Eye (tissue), 1 donor: ENCODE measurements at regions not wholly inside any gene's neighbourhood (a gene's known extent, or its start where the extent isn't known, plus 50 kb on each side); places are given as distances from the start of the nearest gene placed in this dataset.

ENCODE experiments used
- DNase-seq: peaks from one replicate; pipeline ENCODE4 v3.0.0-alpha.2; 2015

DNA sequence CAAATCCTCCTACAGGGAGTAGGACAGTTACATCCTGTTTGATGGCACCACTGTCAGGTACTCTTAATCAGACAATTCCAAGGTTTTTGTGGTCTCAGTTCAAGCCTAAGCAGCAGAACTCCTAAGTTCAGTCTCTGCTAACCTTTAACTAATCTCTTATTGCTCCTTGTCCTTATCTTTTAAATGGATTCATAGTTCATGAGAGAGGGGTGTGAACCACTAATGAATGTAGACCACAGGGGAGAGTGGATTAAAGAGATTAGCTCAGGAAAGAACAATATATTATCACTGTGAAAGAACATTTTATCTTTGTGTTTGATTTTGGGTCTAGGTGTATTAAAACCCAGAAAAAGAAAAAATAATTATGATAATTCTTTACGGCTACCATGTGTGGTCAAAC lies 168.9 kb downstream of the DCK start:
- no peak for DNase-seq

DNA sequence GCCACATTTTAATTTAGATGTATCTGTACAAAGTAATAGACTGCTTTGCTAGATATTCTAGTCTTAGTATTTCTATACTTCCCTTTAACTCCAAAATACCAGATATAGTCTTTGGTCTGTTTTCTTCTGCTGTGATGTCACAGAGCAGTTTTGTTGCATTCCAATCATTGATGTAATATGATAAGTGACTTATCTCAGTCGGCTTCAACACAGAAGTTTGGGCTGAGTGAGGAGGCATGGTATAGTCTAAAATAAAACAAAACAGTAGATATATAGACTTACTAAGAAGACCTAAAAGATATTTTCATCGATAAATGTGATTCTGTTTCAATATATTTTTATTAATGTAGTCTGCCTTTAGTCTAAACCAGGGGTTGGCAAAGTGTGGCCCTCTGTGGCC lies 169.9 kb downstream of the DCK start:
- DNase-seq, result no peak

DNA sequence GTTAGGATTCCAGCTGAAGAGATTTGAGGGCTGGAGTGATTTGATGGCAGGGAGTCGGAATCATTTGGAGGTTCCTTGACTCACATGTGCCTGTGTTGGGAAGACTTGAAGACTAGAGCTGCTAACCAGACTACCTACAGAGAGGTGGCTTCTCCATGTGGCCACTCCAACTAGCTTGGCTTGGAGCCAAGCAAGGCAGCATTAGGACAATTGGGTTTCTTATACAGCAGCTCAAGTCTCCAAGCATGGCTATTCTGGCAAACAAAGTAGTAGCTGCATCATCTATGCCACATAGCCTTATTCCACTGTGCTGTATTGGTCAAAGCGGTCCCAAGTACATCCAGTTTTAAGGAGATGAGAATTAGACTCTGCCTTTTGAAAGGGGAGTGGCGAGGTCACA lies 171.7 kb upstream of the SLC4A4 start:
- DNase-seq, result no peak

DNA sequence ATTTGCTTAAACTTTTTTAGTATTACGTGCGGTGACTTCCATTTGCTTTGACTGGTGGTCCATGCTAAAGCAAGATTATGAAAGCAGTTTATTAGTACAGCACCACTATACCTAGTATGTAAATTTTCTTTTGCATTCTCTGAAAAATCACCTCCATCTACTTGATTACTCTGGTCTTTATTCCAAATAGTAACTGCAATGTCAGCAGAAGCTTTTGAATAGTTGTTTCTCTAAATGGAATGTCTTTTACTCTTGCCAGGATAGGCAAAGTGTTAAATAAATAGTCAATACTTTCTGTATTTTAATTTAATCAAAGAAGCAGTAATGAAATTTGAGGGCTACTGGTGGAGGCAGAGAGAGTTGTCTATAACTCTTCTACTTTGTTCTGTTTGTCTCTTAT lies 167.2 kb upstream of the SLC4A4 start:
- no peak for DNase-seq

DNA sequence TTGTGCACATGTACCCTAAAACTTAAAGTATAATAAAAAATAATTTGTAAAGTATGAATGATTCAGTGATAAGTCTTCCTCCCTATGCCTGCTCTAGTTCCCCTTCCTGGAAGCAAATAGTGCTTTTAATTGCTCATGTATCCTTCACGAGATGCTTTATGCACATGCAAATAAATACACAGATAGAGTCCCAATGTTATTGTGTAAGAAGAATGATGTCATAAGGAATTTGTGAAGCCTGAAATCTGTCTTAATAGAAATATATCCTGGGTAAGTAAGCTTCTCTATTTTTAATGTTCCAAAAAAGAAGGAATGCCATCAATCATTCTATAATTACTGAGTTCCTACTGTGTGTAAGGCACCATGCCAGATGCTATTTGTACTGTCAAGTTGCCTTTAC lies 157.5 kb upstream of the SLC4A4 start:
- no peak for DNase-seq

DNA sequence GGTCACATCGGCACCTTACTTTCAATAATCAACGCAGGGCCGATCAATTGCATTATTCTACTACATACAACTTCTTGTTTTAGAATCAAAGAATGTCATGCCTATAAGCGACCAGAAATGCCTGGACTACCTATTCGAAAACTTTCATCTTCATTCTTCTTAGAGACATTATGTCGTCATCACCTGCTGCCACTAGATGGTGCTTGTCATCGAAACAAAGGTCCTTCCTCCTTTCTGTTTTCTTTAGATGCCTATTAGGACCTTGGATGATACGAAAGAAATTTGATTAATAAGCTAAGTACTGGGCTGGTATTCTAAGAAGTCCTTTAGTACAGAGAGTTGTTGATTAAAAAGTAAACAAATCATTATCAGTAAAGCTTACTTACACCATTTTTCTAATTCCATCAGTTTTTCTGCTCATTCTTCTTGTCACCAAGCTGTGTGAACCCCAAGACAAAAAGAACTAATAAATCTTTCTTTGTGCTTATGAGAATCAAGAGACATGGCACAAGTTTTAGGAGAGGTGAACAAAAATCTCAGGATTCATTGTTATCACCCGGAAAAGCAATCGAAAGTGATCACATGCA lies 154.5 kb upstream of the SLC4A4 start:
- peak; percentile 85 for DNase-seq

DNA sequence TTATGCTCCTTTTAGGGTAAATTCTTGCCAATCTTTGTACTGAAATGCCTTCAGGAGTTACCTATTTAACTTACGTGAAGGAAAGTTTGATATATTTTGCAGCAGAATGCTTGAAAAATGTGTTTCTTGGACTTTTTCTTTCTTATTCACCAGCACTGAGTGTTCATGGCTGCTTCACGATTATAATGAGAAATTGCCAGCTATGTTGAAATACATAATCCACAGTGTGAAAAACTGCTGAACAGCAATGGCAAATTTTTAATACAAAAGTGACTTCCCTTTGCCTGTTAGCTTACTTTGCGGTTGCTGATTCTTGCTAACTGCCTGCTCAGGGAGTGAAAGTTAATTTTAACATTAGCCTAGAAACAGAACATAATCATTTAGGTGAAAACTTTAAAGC lies 153.8 kb upstream of the SLC4A4 start:
- no peak for DNase-seq

DNA sequence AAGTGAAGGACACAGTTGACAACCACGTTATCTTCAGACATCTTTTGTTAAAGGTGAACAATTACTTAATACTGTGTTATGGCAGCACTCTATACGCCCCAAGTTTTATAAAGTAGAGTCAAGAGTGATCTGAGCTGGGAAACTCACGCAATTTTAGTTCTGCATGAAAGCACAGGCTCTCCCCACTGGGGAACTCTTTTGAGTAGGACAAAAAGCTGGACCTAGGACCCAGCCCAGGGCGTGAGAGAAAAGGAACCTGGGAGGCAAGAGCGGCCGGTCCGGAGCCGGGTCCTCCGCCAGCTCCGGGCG lies 152.6 kb upstream of the SLC4A4 start:
- no peak for DNase-seq

DNA sequence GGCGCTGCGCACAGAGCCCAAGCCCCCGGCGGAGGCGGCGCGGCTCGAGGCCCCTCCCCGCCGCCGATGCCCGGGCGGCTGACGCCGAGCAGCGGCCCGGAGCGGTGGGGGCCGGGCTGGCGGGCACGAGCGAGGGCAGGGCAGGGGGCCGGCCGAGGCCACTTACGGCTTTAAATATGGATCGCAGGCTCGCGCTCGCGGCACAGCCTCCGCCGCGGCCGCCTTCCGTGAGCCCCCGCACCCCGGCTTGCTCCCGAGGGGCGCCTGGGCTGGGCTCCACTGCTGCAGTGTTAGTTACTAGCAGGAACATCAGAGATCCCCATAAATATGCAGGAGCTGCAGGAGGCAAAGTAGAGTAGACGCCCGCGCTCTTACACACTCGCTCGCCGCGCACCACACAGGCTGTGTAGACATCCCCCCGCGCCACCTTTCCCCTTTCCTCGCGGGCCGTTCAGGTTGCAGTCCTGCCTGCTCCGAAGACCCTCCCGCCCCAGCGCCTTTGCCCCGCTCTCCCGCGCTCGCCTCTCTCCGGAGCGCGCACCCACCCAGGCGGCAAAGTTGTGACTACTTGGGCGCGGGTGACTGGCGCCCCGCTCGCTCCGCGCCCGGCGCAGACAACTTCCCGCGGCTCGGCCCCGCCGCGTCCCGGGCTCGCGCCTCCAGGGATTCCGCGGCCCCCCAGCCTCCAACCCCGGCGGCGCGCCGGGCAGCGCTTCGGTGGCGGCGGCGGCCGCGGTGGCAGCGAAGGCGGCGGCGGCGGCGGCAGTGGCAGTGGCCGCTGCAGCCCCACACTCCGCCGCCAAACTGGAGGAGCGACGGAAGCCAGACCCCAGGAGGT lies 152.0 kb upstream of the SLC4A4 start:
- peak; percentile 85 for DNase-seq

DNA sequence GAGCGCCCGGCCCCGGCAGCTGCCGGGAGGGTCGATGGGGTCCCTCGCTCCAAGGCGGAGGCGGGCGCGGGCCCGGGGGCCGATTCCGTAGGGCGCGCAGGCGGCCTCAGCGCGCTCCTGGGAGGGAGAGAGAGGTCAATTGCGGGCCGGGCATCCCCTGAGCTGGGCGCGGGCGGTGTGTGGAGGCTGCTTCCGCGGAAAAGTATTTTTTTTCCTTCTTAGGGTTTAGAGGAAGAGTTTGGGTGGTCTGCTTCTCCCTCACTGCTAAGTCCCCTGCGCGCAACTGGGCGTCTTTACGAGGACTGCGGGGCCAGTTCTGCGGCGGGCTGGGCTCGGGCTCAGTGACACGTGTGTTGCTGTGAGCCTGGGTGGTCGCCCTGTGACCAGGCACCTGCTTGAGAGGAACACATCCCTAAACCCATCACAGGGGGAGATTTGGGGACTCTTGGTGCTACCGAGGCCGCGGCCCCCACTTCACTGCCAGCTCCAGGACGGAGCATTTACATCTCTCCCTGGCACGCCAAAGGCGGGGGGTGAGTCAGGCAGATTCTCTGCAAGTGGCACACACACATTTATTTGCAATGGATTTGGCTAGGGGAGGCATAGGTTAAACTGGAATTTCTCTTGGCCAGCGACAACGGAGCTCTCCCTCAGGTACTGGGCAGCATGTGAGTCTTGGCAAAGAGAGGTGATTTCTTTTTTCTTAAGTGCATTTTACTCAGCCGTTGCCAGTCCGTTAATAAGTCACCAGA lies 151.2 kb upstream of the SLC4A4 start:
- peak; percentile 81 for DNase-seq

DNA sequence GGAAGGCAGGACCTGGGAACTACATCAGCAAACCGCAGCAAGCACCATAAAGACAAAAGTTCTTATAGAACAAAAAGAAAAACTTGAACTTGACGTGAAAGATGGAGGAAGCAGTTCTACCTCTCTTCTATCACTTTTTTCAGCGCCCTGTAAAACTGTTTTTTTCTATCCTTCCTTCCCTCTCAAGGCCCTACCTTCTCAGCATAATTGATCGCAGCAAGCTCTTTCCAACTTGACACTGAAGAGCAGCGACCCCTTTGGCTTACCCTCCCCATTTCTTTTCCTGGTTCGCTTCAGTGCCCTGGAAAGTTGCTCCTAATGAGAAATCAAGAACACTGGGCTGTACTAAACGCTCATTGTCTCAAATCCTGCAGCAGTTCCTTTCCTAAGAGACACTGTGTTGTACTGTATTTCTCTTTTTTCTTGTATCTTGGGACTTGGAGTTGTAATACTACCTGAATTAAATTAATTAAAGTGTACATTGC lies 150.6 kb upstream of the SLC4A4 start:
- DNase-seq, result peak; percentile 90

DNA sequence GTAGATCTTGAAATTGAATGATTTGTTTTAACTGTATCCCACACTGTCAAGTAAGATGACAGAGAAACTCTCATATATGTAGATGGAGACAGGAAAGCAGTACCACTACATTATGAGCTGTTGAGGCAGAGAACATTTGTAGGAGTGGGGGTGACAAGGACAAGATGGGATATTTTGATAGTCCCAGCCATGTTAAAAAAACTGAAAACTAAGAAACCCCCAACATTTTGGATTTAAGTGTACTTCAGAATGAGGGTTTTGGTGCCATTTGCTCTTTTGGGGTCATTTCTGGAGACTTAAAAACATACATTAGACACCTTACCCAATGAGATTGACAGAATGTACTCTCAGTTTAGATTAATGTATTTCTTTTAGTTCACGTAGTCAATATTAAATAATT lies 149.9 kb upstream of the SLC4A4 start:
- DNase-seq, result no peak

DNA sequence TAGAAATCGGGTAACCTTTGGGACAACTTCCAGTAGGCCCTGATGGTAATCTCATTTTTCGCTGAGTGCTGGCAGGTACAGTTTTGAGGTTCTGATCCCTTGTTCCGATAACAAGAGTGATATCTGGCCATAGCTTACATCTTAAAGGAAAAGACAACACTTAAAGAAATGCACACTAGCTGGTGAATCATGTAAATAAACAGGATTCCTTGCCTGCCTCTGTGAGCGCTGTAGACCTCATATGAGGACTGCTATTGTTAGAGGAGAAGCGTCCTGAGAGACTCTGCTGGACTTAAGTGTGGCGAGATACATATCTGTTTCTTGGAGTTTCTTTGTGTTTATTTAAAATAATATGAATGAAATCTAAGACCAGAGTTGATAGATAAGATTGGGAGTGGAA lies 149.3 kb upstream of the SLC4A4 start:
- DNase-seq, result no peak

DNA sequence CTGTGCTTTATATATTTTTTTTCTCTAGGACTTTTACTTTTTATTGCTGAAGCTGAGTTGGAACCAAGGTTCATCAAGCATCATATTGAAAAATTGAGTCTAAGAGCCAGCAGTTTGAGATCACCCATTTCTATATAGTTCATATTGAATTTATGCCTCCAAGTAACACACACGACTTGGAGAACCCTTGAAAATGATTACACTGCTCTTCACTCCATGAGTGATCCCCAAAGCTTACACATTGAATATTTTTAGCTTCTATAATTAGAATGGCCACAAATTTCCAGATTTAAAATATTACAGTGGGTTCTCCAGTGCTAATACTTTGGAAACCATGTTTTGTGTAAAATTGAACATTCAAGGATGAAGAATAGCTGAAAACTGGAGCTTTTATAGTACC lies 144.4 kb upstream of the SLC4A4 start:
- no peak for DNase-seq

DNA sequence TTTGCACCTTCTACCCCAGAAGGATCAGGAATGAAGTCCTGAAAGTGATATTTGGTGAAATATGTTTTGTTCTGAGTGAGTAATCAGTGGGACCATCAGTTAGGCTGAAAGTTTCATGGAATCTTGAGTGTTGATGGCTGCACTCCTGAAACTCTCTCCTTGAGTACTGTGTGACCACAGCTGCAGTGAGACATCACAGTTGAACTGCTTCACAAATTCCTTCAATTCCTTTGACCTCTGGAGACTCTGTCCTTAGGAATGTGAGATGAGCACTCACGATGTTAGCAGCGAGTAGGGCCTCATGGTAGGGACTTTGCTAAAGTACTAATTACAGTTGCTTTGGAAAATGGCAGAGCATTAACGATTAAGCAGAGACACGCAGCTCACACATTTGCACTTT lies 142.9 kb upstream of the SLC4A4 start:
- peak; percentile 41 for DNase-seq

DNA sequence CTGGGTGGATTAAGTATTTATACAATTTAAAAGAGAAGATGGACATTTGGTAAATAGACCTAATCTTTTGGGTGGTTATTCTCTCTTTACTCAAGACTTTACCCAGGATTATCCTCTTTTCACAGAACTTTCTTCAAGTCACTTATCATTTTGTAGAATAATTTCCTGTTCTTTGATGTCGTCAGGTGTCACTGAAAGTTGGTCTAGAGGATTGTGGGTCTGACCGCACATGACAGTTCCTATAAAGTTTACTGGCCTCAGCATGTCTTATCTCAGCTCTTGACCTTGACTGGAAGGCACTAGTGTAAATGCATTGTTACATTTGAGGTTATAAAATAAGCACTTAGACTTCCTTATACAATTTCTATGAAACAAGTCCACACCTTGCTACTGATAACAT lies 139.9 kb upstream of the SLC4A4 start:
- DNase-seq, result no peak

DNA sequence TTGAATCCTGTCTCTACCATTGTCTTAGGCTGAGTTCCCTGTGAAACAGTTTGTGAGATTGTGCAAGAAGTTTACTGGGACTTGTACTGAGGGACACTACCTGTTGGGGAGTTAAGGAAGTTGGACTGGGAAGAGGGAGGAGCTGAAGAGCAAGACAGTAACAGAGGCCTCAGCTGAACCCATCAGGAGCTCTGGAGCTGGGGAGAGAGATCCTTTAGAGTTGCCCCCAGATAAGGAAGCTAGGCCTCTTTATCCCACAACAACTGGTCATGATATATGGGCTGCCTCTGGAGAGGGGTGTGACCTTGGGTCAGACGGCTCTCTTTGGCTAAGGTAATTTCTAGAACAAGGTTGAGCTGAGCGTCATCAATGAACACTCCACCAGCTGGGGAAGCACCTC lies 137.8 kb upstream of the SLC4A4 start:
- no peak for DNase-seq

DNA sequence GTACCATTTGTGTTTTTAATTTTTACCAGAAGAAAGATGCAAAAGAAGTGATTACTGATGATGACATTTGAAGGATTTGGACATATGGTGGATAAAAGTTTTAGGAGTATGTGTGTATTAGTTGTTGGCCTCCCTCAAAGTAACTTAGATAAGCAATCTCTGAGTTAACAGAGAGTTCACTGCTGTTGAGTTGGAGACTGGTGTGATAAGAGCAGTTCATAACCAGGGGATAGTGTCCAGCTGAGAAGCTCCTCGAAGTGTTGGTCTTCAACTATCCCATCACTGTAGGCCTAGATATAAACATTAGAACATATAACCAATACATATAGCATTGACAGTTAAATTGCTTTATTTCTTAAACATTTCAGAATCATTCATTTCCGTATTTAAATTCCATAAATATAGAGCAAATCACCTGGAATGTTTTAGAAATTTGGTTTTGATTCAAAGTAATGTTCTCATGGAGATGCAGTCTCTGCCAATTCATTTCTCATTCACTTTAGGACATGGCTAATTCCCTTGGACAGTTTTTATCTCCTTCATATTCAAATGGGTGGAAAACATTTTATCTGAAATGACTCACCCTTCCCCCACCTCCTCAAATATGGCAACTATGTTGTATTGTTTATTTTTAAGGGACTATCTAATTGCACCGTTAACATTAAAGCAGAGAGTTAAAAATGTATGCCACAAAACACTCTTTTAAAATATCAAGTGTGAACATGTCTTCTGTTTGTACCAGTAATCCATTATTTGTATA lies 136.8 kb upstream of the SLC4A4 start:
- no peak for DNase-seq

DNA sequence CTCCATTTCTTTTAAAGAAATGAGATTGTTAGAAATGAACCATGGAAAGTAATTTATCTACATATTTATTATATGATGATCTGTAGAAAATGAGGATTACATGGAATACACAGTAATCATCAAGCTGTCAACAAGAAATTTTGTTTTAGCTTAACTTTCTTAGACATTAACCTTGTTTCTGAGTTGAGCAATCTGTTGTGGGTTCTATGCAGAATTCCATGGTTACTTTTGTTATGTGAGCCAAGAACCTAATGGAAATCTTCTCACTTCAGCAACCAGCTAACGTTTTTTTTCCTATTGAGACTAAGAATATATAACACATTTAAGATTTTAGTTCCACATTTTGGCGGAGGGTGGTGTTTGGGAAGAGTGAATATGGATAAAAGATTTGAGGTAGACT lies 136.1 kb upstream of the SLC4A4 start:
- DNase-seq, result no peak

DNA sequence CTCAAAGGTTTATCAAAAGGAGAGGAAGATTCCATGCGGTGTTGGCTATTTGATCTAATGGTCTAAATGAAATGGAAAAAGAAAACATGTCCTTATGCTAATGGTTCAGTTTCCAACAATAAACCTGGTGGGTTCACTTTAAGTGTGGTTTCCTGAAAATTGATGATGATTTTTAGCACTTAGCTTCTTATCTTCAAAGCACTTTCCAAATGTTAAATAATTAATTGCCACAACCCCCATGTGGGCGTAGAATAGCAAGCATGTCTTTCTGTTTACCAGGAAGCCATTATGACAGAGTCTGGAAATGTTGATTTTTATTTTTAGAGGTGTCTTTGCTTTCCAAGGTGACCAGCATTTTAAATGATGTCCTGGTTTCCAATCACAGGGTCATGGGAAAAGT lies 134.8 kb upstream of the SLC4A4 start:
- peak; percentile 74 for DNase-seq

DNA sequence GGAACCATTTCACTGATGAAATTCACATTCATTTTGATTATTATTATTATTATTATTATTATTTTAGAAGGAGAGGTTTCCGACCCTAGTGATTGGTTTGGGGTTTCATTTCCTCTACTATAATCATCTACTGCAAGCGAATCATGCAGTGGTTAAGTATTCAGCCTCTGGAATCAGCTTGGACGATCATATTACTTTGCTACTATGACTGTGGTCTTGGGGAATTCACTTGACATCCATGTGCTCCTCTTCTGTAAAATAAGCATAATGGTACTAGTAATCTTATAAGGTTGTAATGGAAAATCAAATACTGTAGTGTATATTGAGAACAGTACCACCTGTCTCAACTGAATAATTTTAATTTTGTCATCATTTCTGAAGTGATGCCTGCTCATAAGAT lies 132.1 kb upstream of the SLC4A4 start:
- no peak for DNase-seq

DNA sequence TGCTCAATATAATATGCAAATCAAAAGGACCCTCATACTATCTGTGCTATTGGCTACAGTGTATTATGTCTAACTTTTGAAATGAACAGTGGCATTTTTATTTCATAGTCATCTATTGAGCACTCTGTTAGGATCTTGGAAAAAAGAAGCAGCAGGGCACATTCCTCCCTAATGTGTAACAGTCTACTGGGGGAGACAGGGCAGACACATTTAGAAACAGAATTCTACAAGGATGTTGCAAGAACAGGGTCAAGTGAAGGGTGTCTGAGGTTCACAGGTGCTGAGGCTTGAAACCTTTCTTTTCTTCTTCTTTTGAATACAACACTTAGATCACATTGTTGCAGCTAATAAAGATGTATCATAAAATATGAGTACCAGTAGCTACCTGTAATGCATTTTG lies 129.7 kb upstream of the SLC4A4 start:
- DNase-seq, result no peak

DNA sequence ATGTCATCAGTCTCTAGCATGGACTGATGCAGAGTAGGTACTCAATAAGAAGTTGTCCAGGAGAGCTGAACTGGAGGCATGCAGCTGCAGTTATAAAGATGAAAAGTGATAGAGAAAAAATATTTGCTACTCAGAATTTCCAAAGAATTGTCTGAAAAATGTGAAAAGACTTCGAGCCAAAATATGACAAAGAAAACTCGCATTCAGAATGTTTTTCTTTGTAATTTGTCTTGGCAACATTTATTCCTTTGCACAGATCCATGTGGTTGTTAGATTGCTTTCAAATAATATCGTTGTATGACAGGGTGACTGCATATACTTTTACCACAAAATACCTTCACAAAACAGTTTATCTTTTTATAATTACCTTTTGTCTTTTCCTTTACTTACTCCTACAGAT lies 128.0 kb upstream of the SLC4A4 start:
- DNase-seq, result no peak
